GM04503 (cell line): ENCODE measurements at regions not wholly inside any gene's neighbourhood (a gene's known extent, or its start where the extent isn't known, plus 50 kb on each side); places are given as distances from the start of the nearest gene placed in this dataset.

Experiments used
- DNase-seq: peaks from one replicate; pipeline ENCODE4 v3.0.0-alpha.2; 2012; ENCODE audit warnings: low read depth

DNA sequence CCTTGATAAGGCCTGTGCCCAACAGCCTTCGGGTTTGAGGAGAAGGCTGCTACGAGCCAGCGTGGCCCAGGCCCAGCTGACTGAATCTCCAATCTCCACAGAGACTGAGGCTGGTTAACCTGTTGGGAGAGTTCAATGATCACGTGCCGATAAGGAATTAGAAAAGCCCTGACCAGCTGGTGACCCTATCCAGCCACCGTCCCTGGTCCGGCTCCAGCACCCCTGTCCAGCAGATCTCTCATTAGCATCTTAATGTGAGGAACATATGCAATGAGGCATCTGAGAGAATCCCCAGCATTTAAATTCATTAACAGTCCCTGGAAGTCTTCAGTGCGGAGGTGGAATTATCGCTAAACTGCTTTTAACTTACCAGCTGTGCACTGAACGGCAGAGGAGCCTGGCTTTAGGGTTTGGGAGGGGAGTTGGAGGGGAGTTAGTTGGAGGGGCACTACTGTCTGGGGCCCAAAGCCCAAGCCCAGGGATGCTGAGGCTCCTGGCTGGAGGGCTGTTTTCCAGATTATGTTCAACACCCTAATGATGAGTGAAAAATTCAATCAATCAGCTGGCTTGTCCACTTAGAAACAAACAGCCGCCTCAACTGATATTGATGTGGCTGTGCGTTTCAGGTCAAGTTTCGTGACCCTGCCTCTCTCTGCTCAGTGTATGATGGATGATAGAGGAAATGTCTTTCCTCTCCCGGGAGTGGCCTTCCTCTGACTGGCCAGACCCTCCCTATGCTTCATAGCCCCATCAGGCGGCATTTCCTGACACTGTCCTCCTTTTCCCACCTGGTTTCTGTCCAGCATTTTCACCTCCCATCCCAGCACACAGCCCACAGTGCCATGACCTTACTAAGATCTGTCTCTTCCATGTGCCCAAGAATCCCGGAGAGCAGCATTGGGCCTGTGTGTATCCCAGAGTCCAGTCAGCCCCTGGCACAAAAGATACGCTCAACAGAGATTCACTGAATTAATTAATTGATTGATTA, 184.5 kb downstream of the CCT6B start:
- no peak for DNase-seq

DNA sequence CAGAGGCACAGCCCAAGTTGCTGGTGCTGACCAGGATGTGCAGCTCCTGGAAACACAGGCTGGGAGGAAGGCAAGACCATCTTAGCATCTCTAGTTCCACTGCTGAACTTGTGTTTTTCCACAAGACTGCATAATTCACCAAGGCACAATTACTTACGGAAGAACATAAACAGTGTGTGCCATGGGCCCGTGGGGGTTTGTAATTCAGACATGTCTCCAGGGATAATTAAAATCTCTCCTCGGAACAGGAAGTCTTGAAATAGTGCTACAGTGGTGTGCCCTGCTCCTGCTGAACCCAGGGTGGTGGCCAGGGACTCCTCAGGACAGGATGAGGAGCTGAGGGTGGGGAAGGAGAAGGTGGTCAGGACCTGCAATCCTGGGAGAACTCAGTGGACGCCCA, 188.2 kb downstream of the CCT6B start:
- DNase-seq = no peak

DNA sequence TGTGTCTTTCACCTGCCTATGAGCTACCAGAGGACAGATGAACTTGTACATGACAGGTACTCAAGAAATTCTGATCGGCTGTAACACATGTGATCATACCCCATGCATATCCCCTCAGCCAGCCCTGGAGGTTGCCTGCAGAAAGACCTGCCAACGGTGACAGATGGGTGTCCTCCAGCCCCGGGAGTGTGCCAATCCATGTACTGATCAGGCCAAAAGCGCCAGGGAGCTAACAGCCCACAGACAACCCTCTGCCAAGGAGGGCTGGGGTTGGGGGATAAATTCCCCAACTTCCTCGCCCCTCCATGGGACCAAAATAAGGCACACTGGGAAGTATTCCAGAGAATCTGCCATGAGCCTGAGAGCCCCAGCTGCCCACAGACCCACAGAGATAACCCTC, 189.4 kb downstream of the CCT6B start:
- no peak for DNase-seq

DNA sequence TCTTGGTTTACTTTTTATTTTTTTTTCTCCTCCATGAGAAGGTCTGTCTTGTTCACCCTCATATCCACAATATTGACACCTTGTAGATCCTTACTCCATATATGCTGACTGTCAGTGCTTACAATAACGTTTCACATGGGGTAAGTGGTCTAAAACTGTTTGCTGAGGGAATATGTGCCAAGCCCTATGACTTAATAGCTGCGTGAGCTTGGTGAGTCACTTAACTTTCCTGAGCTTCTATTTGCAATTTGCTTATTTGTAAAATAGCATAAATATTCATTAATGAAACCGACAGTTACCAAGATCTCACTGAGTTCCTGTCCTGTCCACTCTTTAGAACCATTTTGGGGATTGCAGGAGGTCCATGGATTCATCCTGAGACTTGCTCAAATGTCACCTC, 190.7 kb downstream of the CCT6B start:
- DNase-seq = no peak

DNA sequence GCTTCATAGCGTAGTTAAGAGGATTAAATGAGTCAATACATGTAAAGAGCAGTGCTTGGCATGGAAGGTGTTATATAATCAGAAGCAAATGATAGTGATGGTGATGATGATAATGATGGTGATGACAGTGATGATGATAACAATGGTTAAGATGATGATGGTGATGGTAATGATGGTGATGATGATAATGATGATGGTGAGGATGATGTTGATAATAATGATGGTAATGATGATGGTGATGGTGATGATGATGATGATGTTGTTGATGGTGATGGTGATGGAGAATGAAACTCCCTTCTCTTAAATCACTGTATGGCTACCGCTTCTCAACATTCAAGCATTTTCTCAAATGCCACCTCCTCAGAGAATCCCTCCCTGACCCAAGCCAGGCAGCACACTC, 190.5 kb downstream of the TMEM132E start:
- no peak for DNase-seq

DNA sequence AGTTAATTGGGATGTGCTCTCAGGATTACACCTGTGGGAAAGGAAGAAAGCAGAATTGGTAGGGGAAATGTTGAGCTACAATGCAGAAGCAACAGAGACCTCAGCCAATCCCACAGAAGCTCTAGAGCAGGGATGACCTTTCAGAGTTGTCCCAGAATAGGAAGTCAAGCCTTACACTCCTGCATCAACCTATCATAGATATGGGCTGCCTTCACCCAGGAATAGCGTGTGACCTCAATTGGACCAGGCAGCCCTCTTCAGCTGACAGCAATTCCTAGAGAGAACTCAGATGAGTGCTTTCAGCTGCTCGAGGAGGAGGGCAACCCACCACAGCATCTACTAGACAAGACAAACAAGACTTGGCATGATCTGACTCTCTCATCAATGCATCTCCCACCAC, 189.7 kb downstream of the TMEM132E start:
- DNase-seq = no peak

DNA sequence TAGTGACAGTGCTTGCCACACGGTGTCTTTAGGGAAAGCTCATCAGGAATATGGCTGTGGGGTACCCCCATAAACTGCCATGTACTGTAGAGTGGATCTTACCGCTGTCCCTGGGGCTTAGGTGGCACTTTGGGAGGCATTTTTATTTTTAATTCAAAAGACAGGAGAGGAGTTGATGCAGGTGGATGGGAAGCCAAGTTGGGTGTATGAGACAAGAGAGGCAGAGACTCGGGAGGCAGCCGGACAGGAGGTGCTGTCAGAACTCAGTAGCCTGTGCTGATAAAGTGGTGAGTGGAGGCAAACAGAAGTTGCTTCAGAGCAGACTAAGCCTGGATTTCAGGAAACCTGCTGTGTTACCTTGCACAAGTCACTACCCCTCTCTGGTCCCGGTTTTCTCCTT, 185.9 kb downstream of the TMEM132E start:
- DNase-seq = no peak

DNA sequence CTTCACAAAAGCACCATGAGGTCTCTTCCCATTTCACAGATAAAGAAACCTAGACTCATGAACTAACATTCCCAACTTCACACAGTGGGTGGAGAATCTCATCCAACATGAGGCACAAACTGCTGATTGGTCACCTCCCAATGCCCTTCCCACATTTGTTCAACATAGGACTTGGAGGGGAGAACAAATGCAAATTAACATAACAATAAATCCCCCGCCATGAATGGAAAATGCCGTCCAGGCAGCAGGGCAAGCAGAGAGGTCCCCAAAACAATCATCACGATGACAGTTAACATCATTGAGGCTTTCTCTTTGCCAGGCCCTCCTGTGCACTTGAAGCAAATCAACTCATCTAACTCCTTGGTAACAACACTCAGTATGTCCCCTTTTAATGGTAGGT, 185.3 kb downstream of the TMEM132E start:
- DNase-seq = no peak

DNA sequence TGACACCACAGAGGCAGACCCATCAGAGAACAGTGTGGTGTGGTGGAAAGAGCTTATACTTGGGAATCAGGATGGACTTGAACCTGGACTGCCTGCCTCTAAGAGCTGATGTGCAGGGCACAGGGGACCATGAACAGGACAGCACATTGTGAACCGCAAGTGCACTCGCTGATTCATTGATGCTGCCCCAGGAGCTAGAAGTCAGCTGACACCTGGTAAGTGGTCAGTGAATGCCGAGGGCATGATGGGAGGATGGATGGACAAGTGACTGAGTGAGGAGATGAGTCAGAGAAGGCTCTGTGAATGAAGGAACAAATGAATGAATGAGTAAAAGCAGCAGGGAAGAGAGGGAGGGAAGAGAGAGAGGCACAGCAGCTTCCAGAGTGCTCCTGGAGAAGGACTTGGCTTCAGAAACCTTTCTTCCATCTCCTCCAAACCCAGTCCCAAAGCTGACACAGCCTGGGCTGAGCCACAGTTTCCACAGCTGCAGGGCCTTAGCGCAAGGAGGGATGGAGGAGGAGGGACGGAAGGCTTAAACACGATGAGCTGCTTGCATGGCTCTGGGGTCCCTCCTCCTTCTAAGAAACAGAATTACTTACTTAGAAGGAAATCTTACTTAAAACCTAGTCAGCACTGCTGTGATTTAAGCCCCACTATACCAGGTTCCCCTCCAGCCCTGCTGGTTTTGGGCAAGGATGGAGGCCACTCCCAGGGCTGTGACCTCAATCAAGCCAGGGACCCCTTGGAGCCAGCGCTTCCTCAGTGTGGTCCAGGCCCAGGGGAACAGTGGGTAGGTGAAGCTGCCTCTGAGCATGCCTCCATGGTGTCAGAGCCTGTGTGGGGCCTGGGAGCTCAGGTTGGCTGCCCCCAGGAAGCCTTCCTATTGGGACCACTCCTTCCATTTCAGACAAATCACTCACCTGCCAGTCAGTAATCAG, 184.6 kb downstream of the TMEM132E start:
- no peak for DNase-seq

DNA sequence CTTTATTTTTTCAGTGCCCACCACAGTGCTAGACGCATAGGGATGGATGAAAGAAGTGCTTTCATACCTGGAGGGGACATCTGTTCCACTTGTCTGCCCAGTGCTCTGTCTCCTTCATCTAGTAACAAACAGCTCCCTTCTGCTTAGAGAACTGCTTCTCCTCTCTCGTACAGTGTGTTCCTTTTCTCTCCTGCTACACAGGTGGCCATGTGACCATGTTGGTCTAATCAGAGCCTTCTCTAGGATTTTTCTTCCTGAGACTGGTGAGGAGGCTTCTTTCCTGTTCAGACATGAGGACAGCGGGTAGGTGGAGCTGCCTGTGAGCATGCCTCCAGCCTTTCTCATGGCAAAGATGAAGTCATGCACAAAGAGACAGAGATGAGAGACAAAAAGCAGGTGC, 182.7 kb downstream of the TMEM132E start:
- no peak for DNase-seq

DNA sequence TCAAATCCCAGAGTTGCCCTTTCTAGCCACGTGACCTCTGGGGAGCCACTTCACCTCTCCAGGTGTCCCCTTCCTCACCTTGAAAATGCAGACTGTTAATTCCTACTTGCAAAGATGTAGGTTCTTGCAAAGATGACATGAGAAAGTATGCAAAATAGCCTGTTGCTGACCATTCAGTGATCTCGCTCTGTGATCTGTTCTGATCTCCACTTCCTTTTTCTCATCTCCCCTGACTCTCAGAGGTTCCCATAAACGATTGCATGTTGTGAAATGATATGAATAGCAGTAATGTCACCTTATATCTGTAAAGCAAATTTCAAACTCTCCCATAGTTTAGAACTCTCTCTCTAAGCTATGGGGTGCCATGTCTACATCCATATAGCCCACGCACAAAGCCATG, 182.3 kb downstream of the TMEM132E start:
- no peak for DNase-seq

DNA sequence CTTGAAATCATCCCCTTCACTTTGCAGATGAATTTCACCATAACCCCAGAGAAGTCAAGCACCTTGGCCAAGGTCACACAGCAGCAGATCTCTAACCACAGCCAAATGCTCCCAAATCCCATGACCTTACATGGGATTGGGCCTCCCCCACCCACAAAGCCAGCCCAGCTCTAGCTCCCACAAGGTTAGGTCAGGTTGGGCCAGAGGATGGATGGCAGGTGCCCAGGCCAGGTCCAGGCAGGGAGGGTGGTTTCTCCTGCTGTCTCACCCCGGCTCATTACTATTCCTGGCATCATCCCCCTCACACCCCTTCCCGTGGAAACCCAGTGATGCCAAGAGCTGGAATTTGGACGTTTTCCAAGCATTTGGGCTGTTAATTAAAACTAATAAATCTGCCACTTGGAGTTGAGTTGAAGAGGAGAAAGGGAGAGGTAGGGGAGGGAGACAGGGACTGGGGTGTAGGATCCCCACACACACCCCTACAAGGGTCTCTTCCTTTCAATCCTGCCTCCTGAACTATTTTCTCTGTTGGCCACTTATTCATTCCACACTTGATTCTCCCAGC, 181.6 kb downstream of the TMEM132E start:
- no peak for DNase-seq

DNA sequence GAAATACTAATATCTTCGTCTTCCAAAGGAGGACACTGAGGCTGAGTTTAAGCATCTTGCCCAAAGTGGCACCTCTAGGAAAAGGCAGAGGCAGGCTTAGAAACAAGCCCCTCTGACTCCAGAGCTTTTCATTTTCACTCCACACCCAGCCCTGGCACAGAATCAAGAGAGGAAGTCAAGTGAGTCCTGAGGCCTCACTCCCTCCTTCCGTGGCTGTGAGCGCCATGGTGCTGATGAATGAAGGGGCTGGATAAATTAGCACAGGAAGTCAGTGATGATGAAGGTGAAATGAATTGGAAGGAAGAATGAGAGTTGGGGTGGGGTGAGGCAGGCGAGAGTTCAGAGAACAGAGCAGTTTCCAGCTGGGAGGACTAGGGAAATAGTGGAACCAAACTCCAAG, 179.3 kb downstream of the TMEM132E start:
- no peak for DNase-seq

DNA sequence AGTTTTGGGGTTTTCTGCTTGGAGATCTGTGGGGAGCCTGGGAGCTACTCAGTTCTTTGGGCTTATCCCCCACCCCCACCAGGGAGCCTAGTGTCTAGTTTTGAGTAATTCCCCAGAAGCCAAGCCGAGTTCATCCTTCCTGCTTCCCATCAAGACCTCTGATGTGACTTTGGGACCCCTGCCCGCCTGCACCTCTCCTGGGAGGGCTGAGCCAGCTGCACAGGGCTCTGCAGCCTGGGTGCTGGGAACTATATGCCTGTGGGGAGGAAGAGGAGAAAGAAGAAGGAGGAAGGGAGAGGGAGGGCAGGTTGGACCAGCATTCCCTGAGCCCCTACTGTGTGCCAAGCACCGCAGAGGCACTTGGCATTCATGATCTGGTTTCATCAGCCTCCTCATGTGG, 178.9 kb downstream of the TMEM132E start:
- DNase-seq = no peak

DNA sequence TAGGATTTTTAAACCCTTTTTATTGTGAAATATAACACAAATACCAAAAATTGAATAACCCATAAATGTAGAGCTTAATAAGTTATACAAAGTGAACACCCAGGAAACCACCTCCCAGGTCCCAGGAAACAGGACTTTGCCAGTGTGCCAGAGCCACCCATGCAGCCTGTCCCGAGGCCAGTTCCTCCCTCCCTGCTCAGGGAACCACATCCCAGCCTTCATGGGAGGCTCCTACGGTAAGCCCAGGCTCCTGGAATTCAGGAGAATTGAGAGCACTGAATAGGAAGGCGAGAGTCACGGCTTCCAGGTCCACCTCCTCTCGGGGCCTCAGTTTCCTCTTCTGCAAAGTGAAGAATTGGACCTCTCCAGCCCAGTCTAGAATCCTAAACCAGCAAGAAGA, 178.2 kb downstream of the TMEM132E start:
- no peak for DNase-seq

DNA sequence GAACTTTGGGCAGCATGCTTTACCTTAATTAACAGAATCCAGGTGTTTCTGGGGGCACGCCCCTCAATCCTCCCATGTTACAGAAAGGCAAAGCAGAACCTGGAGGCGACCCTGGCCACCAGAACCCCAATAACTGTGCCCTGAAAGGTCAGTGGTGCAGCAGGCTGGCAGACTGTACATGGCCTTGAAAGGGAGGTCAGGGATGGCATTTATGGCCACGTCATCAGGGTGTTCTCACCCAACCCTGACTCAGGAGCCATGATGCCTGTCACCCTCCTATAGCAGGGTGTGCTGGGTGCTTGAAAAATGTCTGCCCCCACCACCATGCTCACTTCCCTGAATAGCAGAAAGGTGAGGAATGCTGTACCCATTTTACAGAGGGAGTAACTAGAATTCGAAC, 177.7 kb downstream of the TMEM132E start:
- DNase-seq = no peak

DNA sequence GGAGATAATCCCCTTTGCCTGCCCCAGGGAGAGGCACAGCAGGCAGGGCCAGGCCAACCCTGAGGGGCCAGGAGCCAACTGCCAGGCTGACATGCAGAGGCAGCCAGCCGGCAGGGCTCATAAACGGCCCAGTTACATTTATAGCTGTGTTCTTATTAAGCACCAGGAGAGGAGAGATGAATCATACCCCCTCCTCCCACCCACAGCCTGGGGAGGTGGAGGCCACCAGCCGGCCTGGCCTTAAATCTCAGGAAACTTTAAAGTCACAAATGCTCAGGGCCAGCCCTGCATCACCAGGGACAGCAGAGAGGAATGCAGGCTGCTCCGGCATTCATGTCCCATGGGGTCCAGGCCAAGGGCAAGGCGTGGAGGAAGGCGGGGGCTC, 177.2 kb downstream of the TMEM132E start:
- peak; percentile 2 for DNase-seq

DNA sequence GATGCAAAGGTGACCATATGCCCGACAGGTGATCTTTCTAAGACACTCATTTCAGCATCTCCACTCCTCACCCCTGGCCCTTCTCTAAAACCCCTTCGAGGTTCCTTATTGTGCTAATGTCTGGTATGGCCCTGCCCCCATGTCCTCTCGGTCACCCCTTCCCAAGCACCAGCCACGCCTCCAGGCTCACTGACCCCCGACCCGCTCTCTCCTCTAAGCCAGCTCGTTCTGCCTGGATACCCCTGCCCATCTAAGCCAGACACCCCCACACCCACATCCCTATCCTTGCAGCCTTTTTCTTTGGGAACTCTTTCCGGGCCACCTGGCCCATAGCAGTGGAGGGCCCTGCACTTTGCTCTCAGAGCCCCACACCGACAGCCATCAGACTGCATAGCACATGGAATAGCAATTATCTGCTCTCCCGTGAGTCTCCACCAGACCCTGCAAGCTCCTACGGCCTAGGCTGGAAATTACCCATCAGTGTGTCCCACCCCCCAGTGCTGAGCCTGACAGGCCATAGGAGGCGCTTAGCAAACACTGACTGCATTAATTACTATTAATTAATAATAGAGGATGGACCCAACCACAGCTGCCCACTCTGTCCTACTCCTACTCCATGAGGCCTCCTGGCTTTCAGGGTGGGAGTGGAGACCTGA, 176.7 kb downstream of the TMEM132E start:
- DNase-seq = no peak

DNA sequence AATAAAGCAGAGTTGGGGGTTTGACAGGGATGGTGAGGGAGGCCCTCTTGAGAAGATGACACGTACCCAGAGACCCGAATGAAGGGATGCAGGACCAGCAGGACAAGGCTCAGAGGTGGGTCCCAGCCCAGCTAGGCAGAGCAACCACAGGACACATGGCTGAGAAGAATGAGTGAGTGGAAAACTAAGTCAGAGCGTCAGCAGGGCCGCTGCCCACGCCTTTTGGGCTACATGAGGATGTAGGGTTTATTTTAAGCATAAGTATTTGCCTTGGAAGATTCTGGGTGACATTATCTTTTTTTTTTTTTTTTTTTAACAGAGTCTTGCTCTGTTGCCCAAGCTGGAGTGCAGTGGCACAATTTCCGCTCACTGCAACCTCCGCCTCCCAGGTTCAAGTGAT, 176.0 kb downstream of the TMEM132E start:
- DNase-seq = no peak

DNA sequence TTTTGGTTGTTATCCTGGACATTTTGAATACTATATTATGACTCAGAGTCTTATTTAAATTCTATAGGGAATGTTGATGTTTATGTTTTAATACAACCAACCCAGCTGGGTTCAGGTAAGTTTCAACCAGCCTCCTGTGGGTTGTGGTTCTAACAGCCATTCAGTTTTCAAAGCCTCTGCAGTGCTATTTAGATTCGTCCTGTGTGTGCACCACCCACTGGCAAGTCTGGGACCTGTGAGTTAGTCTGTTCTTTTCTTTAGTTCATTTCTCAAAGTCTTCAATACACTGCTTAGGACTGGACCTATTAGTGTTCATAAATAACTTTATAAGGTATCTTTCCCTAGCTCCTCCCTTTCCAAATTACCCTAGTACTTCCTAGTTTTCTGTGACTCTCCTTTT, 170.6 kb downstream of the TMEM132E start:
- DNase-seq = no peak

DNA sequence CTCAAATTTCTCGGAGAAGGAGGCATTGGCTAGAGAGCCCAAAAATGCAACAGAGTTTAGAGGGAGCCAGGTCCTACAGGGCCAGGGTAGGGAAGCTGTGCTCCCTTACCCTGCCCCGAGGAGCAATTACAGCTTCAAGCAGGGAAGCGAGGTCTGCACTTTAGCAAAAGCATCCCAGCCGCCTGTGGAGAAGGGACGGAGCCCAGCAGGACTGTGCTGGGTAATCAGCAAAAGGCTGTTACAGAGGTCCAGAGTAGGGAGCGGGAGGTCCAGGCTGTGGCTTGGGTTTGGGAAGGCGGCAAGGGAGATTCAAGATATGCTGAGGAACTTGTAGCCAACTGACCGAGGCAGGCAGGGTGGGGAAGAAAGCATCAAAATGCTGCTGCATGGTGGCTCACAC, 162.6 kb downstream of the TMEM132E start:
- no peak for DNase-seq
